COLO668 (cell line): ENCODE measurements at regions not wholly inside any gene's neighbourhood (a gene's known extent, or its start where the extent isn't known, plus 50 kb on each side); places are given as distances from the start of the nearest gene placed in this dataset.
"Not testable (repeated sequence)": the region's sequence is repeated elsewhere in the genome, so short reads cannot be mapped to it uniquely, and the experiment has no call there.

Experiments
- DNase-seq: peaks from one replicate; lab custom pipeline; 2025; ENCODE audit not compliant: unreplicated experiment; lab: John Stamatoyannopoulos, UW

DNA sequence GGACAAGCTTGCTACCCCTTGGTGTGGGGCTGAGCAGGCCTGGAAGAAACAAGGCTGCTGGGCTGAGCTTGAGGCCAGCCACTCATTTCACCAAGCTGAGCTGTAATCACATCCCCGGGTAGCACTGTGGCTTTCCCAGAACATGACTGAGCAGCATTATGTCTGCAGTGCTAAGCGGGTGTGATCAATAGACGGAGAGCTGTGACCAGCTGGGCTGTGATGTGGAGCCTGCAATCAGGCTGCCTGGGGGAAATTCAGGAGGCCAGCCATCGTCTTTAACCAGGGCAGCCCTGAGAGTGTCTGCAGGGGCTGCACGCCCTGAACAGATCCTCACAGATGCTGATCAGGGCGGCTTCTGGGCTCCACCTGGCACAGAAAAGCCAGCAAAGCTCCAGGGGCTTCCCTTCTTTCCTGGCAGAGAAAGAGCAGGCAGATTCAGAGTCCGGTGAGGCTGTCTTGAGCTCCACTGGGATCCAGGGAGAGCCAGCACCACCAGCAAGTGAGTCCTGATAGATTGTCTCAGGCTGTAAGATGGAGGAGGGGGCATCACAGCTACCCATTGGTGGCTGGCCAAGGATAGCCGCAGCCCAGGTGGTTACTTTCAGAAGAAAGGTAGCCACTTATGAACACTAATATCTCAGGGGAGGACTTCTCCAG is 165.9 kb downstream of the NRN1 start:
- no peak for DNase-seq

DNA sequence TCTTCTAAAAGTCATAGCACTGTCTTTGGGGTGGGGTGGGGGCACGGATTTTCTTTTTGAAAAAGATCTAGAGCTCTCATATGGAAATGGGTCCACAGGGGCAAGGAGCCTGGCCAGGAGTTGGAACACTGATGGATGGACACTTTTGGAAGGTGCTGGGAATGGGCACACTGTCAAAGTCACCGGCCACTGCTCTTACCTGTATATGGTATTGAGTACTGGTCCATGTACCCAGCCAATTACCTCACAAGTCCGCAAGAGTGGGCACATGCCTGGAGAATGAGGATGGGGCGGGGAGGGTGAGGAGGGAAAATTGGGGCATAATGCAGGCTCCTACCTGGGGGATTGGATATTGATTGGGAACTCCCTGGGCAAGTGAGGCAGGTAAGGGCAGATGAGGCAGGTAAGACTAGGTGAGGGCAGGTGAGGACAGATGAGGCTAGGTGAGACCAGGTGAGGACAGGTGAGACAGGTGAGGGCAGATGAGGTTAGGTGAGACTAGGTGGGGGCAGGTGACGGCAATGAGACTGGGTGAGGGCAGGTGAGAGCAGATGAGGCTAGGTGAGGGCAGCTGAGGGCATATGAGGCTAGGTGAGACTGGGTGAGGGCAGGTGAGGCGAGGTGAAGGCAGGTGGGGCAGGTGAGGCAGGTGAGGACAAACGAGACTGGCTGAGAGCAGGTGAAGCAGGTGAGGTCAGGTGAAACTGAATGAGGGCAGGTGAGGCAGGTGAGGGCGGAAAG is 167.9 kb downstream of the NRN1 start:
- DNase-seq, result peak; percentile 4

DNA sequence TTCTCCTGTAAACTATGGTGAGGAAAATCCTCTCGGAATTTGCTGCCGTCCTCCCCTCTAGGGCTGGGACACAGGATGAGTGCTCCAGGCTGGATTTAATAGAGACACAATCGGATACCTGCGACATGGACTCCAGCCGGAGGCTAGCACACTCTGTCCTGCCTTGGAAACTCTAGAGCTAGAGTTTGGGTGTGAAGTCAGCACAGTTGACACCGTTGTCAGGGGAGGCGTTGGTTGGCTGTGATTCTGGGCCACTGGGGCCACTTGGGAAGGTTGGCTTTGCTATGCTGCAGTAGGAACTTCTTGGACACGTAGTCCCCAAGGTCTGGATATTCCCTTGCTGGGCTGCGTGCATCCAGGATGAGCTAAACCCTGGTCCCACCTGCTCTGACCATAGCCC is 169.4 kb downstream of the NRN1 start:
- no peak for DNase-seq

DNA sequence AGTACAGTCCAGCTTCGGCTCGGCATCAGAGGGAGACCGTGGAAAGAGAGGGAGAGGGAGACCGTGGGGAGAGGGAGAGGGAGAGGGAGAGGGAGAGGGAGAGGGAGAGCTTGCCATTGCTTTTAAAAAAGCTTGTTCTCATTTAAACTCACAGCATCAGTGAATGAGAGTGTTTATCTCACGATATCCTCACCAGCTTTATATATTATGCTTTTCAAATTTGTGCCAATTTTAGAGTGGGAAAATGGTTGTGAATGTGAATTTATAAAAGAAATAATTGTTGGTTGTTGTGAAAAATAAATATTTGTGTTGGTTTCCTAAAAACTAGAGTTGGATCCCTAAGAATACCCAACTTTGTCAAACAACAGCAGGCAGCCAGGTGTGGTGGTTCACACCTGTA is 170.1 kb downstream of the NRN1 start:
- DNase-seq, result not testable (repeated sequence)

DNA sequence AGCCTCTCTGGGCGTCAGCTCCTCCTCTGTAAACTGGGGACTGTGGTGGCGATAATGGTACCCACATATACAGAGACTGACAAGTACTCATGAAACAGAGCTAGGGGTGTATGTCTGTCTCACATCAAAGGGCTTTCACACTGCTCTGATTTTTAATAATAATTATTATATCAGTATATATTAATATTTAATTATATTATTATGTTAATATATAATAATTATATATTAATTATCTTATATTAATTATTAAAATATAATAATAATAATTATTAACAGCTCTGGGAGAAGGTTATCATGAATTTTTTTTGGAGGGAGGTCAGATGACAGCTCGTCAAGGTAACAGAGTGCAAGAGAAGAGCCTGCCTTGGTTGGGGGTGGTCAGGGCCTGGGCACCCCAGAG is 173.6 kb downstream of the NRN1 start:
- no peak for DNase-seq

DNA sequence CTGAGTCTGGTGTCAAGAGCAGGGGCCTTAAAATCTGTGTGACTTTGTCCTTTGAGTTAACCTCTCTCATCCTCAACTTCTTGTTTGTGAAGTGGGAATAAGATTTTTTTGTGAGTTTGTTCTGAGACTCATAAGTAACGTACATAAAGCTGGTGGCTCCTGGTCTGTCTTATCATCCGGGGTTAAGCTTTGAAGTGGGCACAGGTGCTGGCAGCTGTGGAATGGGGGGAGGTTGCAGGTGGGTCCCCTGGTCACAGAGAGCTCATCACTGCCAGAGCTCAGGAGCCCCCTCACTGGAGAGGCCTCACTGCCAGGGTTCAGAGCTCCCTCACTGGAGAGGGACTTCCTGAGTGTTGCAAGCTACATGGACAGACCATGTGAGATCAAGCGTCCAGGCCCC is 174.1 kb downstream of the NRN1 start:
- no peak for DNase-seq

DNA sequence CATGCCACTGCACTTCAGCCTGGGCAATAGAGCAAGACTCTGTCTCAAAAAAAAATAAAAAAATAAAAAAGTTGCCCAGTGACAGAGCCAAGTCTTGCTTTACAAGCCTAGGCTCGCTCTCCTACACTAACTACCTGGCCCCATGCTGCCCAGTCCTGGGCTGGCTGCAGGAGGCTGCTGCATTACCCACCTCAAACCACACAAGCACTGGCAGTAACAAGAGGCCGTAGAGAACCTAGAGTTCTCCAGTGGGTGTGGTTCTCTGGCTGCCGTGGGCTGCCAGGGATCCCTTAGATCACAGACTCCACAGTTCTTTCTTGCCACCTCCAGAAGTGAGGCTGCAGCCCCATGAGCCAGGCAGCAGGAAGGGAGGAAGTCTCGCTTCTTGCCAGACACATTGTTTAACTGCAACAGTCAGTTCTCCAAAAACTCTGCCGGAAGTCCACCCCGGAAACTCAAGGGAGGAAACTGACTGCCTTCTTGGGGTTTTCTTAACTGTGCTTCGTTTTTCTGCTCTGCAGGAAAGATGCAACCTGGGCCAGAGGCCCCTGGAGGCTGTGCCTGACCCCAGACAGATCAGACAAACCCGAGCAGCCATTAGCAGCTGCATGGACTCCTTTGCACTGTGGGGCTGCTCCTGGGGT is 175.4 kb downstream of the NRN1 start:
- DNase-seq, result not testable (repeated sequence)

DNA sequence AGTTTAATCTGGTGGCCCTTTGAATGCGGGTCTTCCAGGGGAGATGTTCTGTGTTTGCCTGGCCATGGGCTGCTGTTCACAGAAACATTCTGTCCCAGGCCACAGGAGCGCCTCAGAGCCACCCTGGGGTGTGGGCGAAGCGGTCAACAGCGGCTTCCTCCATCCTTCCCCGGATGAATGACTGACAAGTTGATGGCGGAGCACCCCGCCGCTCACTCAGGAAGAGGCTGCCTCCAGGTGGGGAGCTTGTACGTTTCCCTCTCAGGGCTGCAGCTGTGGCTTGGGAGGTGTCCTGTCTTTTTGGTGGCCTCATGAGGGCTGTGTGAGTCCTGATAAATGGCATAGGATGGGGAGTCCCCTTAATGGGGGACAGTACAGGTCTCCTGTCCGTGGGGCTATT is 178.4 kb downstream of the NRN1 start:
- DNase-seq, result no peak

DNA sequence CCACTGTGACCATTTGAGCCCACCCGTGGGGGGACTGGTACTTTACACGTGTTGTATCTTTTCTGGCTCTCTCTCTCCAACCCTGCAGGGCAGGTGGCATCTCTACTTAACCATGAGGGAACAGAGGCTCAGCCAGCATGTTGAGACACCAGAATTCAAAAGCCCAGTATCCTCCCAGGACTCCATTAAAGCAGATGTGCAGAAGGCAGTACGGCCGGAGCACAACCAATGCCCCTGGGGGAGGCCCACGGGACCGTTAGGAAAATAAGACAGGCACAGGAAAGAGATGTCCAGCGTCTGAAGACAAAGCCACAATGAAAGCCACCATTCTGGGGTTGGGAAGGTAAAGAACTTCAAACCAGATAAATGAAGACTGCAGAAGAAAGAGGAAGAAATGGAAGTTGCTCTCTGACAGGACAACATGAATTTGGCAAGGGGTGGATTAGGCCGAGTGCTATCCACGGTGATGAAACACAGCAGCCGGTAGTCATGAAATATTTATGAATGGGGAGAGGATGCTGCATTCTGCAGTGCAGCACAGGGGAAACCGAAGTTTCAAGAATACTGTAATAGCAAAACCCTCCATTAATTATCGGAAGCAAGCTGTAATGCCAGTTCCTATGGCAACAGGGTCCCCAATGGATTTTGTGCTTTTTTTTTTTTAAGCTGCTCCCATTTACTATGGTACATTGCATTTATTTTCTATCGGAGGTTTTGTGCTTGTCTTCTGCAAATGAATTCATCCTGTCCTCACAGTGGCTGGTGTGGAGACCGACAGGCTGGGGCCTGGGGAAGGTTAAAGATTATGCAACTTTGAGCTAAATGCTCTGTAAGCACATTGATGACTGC is 179.4 kb downstream of the NRN1 start:
- no peak for DNase-seq

DNA sequence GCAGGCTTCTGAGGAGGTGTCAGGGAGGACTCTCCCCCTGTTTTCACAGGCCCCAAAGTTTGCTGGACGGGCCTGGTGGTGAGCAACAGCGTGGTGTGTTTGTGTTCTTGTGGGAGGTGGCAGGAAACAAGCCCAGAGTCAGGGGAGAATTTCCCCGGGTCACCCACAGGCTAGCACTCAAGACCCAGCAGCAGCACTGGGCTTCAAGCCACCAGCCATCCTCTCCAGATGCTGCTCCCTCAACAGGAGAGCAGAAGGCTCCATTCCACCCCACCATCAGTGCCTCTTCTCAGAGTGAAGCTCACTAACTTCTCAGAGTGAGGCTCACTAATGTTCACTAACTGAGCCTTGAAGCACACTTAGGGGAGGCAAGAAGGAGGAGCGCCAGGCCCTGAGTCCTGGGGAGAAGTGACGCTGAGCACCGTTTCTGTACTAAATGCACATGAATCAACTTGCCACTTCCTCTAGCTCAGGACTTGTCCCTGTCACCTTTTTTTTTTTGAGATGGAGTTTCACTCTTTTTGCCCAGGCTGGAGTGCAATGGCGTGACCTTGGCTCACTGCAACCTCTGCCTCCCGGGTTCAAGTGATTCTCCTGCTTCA is 182.2 kb downstream of the NRN1 start:
- not testable (repeated sequence) for DNase-seq
